ENCODE measurements at regions not wholly inside any gene's neighbourhood (a gene's known extent, or its start where the extent isn't known, plus 50 kb on each side); places are given as distances from the start of the nearest gene placed in this dataset.

- no peak for TF ChIP-seq CTCF (IDR thresholded peaks at IDR 0.05)
- no peak for TF ChIP-seq POLR2AphosphoS5 (IDR thresholded peaks at IDR 0.05)
- no peak for TF ChIP-seq POLR2A (IDR thresholded peaks at IDR 0.05)
These were observed 467.8 kb downstream of the TMEM232 start for GRCh38 chr5:110258460-110259216.
